Suppressor macrophage (primary cell): ENCODE measurements at regions not wholly inside any gene's neighbourhood (a gene's known extent, or its start where the extent isn't known, plus 50 kb on each side); places are given as distances from the start of the nearest gene placed in this dataset.
A peak's percentile ranks its signal among the peaks of the same experiment; 100 is the strongest.

Experiments
- DNase-seq, 4 experiments: peaks; one replicate each; pipeline ENCODE4 v3.0.0-alpha.2; 2020 to 2022

DNA sequence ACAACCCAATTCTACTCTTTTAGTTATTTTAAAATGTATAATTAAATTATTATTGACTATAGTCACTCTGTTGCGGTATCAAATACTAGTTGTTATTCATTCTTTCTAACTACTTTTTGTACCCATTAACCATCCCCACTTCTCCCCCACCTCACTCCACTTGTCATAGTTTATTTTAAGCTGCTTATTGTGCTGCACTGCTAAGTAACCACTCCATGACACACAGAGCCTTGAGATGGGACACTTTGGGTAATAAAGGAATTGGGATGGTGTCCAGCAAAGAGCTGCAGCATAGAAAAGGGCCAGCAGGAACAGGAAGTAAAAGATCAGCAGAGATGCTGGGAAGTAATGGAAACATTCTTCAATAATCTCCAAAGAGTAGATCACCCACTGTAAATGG is 123.0 kb downstream of the RPS29 start:
- no peak for DNase-seq

DNA sequence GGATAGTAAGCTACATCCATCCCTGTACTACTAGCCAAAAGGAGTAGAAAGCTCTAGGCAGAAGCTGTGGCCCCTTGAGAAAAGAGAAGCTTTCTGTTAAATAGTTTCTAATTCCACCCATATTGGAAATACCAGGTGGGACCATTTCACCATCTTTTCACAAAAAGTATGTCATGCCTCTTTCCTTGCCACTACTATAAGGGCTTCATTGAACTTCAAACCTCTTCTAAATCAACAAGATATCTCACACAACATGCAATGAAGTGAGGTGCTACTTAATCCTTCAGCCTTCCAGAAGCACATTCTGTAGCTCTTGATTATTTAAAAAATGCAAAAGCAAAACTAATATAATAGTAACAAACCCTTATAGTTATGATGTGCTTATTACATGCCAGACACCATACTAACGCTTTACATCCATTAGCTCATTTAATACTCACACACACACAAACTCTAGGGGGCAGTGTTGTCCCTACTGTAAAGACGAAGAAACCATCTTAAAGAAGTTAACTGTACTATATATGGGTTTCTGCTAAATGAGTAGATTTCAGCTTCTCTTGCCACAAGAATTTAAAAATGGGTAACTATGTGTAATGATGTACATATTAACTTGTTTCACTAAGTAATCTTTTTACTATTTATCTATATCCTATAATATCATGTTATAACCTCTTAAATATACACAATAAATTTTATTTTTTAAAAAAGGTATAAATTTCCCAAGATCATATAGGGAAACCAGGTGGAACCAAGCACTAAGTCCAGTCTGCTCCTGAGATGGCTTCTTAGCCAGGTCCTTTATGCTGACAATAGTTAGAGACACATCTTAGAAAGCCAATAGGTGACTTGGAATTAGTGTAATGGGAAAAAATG is 124.4 kb downstream of the RPS29 start:
- peak; percentile 73 to 91 (median 84) for DNase-seq

- no peak for DNase-seq
Observed at GRCh38 chr14:49460662-49461061, 125.5 kb downstream of the RPS29 start.

DNA sequence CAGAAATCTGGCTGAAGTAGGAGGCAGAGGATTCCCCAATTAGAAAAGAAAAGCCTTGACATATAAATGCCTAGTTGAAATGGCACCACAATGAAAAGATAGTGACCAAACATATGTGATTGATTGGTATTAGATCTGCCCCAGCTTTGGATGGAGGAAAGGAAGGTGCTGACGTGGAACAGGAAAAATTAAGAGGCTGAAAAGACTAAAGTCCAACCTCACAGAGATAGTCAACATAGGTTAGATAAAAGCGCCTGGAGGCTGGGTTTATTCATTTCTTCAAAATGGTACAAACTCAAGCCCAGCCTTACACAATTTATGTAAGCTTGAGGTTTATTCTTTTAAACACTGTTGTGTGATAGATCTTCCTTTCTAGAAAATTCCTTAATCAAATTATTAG is 129.6 kb downstream of the RPS29 start:
- no peak for DNase-seq

GRCh38 chr14:49451938-49452337 is 134.2 kb downstream of the RPS29 start:
- DNase-seq: no peak

GRCh38 chr14:49449749-49450148 is 136.4 kb downstream of the RPS29 start:
- no peak for DNase-seq

DNA sequence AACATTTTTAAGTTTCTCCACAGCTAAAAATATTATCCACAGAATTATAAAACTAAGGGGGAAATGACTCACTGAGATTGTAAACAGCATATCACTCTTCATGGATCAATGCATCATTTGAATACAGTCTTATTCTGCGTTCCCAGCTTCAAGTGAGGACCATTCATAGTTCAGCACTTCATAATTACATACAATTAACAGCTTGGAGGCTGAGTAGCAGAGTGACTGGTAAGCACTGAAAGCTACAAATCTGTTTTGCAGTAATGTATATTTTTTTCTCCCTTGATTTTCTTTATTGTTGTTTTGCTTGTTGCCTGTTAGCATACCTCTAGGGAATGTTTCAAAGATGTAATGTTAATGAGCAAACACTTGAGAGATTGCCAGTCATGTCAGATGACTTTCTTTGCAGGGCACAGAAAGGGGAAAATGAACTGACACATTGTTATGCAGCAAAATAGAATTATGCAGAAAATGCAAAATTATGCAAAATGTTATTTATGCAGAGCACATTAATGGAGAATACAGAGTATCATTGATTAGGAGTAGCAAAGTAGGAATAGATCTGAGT is 138.6 kb downstream of the RPS29 start:
- DNase-seq: no peak

- no peak for DNase-seq
Observed at GRCh38 chr14:49446801-49447200, 139.4 kb downstream of the RPS29 start.

- no peak for DNase-seq
Observed at GRCh38 chr14:49438256-49438770, 147.9 kb downstream of the RPS29 start.

- DNase-seq: no peak
Observed at GRCh38 chr14:49428076-49428475, 158.1 kb downstream of the RPS29 start.

GRCh38 chr14:49427117-49427516 is 159.1 kb downstream of the RPS29 start:
- DNase-seq: no peak

DNA sequence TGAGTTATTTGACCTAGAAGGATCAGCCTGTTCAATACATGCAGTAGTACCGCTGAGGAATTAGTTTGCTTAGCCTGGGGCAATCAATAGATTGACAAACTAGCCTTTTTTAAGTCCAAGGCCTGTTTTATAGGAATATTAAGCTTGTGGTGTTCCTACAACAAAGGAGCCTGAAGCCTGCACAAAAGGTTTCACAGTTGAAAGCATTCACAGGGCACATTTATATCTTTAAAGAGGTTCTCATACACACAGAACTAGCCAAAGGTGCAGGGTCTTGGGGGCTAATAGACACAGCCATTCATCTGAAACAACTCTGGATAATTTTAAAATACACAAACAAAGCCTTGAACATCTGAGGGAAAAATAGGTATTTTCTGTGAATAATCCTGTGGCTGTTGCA is 160.3 kb downstream of the RPS29 start:
- no peak for DNase-seq

DNA sequence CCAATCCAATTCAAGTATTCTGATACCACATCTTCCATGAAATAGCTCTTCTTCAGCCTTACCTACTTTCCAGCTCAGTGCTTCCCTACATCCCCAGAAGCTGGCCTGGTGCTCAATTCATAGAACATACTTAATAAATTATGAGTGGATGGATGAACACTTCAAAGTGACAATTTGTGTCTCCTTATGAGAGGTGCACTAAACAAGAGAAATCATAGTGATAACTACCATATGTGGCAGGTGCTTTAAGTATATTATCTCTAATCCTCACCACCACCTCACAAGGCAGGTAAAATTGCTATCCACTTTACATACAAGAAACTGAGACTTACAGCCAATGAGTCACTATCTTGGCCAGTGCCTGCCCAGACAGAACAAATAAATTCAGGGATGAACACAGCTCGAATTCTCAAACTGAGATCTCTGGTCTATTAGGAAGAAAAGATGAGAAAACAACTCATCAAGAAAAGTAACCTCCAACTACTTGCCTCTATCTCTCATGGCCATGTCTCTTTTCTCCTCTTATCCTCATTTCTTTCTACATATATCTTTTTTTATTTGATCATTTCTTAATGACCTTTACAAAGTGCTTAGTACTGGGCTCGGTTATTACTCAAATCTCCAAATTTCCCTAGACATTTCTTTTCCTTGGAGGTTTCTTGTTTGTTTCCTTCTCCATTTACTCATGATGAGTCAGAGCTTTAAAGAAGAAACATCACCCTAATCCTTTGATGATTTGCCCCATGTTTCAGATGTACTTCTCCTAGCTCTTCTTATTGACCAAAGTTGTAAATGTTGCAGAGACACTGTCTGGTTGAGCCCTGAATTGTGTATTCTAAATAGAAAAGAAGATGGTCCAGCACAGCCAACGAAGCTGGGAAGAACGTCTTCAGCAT is 161.5 kb downstream of the RPS29 start:
- no peak for DNase-seq

GRCh38 chr14:49420201-49420600 is 166.0 kb downstream of the RPS29 start:
- no peak for DNase-seq

GRCh38 chr14:49418789-49419188 is 167.4 kb downstream of the RPS29 start:
- DNase-seq: no peak

GRCh38 chr14:49417790-49418189 is 168.4 kb downstream of the RPS29 start:
- no peak for DNase-seq

- no peak for DNase-seq
Observed at GRCh38 chr14:49408187-49408933, 177.8 kb downstream of the RPS29 start.

DNA sequence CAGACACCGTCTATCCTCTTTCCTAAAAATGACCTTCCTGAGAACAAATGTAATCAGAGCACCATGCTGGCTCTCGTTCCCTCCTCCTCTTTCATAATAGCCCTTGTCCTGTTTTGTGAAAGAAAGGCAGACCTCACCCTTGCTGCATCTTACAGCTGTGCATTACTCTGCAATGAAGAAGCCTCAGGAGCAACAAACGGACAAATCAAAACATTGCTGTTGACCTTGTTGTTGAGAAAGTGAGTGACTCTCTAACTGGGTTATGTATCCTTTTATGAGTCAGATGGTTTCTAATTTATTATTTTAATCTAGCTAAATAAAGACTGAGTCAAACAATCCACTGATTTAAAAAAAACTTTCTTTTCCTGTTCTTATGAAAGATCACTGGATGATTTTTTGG is 180.9 kb downstream of the RPS29 start:
- DNase-seq: no peak

GRCh38 chr14:49401373-49401772 is 184.8 kb downstream of the RPS29 start:
- DNase-seq: no peak

- DNase-seq: no peak
Observed at GRCh38 chr14:49396801-49397200, 189.4 kb downstream of the RPS29 start.

DNA sequence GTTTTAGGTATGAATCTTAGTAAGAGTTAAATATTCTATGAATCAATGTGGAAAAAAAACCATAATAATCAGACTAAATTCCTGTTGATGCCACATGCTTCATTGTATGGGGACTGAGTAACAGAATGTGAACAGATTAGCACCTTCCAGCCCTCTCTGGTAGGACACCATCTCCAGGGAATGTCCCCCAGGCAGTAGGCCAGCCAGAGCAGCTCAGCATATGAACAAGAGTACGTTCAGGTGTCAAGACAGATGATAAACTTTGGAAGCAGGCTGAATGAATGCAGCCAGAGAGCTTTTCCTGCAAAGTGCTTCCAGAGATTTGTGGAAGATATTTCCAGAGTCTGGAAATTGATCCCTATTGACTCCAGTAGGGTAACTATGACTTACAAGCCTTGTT is 204.4 kb downstream of the RPS29 start:
- DNase-seq: no peak

GRCh38 chr14:49367696-49368095 is 218.5 kb downstream of the RPS29 start:
- no peak for DNase-seq
